ENCODE measurements at regions not wholly inside any gene's neighbourhood (a gene's known extent, or its start where the extent isn't known, plus 50 kb on each side); places are given as distances from the start of the nearest gene placed in this dataset.

DNA sequence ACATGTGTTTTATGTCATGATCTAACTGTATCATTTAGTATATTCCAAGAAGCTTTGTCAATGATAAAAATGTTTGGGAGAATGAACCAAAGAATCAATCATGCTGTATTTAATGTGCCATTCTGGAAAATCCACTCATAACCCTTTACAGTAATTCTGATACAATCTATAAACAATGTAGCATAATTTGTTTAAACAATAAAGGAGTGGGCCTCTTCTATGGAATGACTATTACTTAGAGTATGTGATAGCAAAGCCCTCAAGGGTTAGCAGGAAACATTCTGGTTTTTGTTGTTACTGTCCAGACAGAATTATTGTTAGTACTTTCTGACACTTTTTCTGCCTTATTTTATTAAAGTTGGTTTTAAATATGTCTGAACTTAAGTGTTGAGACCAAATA lies 1073.1 kb downstream of the SLITRK5 start:
- Histone ChIP-seq H3K4me1 (no peaks in the 10 kb centered on the region), H3K36me3 (no peaks in the 10 kb centered on the region), H3K4me3 (replicated peaks in 1 of 3) (no peak overlapping the region), H3K27me3 (no peaks in the 10 kb centered on the region), H3K27ac (no peak overlapping the region), H3K9me3 (no peaks in the 10 kb centered on the region)
- TF ChIP-seq, protein P1, sequence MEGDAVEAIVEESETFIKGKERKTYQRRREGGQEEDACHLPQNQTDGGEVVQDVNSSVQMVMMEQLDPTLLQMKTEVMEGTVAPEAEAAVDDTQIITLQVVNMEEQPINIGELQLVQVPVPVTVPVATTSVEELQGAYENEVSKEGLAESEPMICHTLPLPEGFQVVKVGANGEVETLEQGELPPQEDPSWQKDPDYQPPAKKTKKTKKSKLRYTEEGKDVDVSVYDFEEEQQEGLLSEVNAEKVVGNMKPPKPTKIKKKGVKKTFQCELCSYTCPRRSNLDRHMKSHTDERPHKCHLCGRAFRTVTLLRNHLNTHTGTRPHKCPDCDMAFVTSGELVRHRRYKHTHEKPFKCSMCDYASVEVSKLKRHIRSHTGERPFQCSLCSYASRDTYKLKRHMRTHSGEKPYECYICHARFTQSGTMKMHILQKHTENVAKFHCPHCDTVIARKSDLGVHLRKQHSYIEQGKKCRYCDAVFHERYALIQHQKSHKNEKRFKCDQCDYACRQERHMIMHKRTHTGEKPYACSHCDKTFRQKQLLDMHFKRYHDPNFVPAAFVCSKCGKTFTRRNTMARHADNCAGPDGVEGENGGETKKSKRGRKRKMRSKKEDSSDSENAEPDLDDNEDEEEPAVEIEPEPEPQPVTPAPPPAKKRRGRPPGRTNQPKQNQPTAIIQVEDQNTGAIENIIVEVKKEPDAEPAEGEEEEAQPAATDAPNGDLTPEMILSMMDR (IDR thresholded peaks at IDR 0.05) = no peak
- no peak for TF ChIP-seq POLR2A (IDR thresholded peaks at IDR 0.05)
- intact Hi-C loops (cut with DNase I) = no loop called here
- DNase-seq = no peak

DNA sequence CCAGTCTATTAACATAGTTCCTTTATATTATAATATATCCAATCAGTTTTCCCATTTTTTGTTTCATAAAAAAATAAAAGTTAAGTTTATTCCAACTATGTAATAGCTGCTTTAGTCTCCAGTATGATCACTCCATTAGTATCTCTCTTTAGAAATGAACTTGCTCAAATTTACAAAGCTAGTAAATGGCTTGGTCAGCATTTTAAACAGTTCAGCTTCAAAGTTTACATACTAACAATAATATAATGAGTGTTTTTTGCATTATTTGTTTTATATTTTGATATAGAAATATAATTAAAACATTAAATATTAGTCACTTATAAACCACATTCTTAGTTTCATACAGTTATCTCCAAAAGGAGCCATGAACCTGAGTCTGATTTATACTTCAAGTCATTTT lies 1073.8 kb downstream of the SLITRK5 start:
- TF ChIP-seq, protein P1 (IDR thresholded peaks at IDR 0.05) = no peak
- TF ChIP-seq POLR2A (IDR thresholded peaks at IDR 0.05) = no peak
- intact Hi-C loops (cut with DNase I) = no loop called here
- no peak overlapping the region for H3K4me3 ChIP-seq (replicated peaks in 1 of 3)

DNA sequence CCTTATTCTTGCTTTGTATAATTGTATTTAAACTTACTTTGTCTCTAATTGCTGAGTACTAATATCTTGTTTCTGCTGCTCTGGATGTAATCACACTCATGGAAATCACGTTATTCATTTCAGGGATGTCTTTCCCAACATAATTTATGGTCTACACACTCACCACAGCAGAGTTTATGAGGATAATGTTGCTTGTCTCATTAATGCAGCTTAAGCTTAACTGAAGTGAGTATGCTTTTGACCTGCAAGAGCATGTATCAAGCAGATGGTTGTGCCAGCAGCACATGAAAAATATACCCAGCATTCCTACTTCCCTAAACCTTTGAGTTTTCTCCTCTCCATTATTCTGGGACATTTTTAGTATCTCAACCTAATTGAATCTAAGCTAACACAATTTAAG lies 1080.9 kb downstream of the SLITRK5 start:
- H3K4me1 ChIP-seq = no peaks in the 10 kb centered on the region
- DNase-seq = no peak
- H3K27ac ChIP-seq = no peak overlapping the region
- no peaks in the 10 kb centered on the region for H3K9me3 ChIP-seq
- H3K4me3 ChIP-seq (replicated peaks in 1 of 3) = no peak overlapping the region
- no peak for TF ChIP-seq POLR2A (IDR thresholded peaks at IDR 0.05)
- TF ChIP-seq, protein P1 (IDR thresholded peaks at IDR 0.05) = no peak
- WGBS, 2 donors = 71 to 74% methylated on average over 1 of the region's 1 CpG
- H3K36me3 ChIP-seq = no peaks in the 10 kb centered on the region
- no peaks in the 10 kb centered on the region for H3K27me3 ChIP-seq
- intact Hi-C loops (cut with DNase I) = no loop called here

More for the DNA sequence above, 1073.8 kb downstream of the SLITRK5 start:
- Histone ChIP-seq H3K27me3 (no peaks in the 10 kb centered on the region), H3K27ac (no peak overlapping the region), H3K9me3 (no peaks in the 10 kb centered on the region), H3K36me3 (no peaks in the 10 kb centered on the region), H3K4me1 (no peaks in the 10 kb centered on the region)
- no peak for DNase-seq

DNA sequence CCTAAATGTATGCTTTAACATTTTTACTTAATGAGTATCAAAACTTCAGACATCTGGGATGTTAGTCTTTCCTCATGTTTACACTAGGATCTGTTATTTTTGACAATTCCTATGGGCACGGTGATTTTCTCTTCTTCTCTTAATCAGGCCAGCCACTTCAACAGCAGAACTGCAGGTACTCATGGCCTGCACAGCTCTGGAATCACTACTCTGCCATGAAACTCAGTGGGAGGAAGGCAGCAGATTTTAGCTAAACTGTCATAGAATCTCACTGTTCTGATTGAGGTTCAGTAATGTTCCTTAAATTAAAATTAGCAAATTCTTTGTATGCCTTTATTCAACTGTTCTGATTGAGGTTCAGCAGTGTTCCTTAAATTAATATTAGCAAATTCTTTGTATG lies 1083.0 kb downstream of the SLITRK5 start:
- DNase-seq = no peak
- Histone ChIP-seq H3K9me3 (no peaks in the 10 kb centered on the region), H3K4me1 (no peaks in the 10 kb centered on the region), H3K27me3 (no peaks in the 10 kb centered on the region), H3K4me3 (replicated peaks in 1 of 3) (no peak overlapping the region), H3K27ac (no peak overlapping the region), H3K36me3 (no peaks in the 10 kb centered on the region)
- 30 to 40% methylated on average over 1 of the region's 1 CpG for WGBS, 2 donors
- TF ChIP-seq, protein P1 (IDR thresholded peaks at IDR 0.05) = no peak
- no peak for TF ChIP-seq POLR2A (IDR thresholded peaks at IDR 0.05)
- intact Hi-C loops (cut with DNase I) = no loop called here

DNA sequence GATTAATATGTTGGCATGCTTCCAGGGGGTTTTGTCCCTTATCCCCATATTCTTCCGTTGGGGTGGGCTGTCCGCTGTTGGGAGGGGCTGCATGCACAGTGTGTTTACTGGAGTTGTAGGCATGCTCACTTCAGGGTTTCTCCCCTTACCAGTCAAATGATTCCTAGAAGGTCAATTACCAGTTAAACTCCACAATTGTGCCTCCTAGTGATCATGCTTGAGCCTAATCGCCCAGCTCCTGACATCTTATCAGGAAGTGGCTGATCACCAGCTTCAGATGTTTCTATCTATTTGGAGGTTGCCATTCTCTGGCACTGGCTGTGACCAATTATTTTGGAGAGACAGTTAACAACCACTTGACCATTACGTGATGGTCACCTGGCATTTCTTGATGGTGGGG lies 1090.0 kb downstream of the SLITRK5 start:
- no peaks in the 10 kb centered on the region for H3K9me3 ChIP-seq
- 70% methylated on average over 4 of the region's 4 CpGs for WGBS, 2 donors
- intact Hi-C loops (cut with DNase I) = no loop called here

More for the DNA sequence above, 1090.0 kb downstream of the SLITRK5 start:
- Histone ChIP-seq H3K36me3 (no peaks in the 10 kb centered on the region), H3K27me3 (no peaks in the 10 kb centered on the region), H3K27ac (no peak overlapping the region), H3K4me1 (no peaks in the 10 kb centered on the region), H3K4me3 (replicated peaks in 1 of 3) (no peak overlapping the region)
- TF ChIP-seq, protein P1 (IDR thresholded peaks at IDR 0.05) = no peak
- no peak for TF ChIP-seq POLR2A (IDR thresholded peaks at IDR 0.05)
- no peak for DNase-seq

Measured in thyroid gland (tissue), 4 donors.